ENCODE measurements at regions not wholly inside any gene's neighbourhood (a gene's known extent, or its start where the extent isn't known, plus 50 kb on each side); places are given as distances from the start of the nearest gene placed in this dataset.

DNA sequence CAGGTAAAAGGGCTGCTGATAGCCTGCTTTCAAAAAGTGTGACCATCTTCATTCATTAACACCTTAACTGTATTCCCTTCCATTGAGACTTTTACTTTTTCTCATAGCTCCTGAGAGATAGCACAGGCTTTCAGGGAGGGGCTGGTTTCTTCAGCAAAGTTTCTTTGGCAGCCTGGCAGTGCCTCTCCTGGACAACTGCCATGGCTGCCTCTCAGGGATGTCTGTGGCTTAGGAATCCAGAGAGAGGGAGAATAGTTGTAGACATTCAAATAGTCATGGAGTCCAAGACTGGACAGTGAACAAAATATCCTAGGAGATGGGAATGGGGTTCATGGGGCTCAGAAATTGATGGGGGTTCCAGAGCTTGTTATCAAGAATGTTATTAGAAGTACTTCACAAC, 81.1 kb downstream of the FAM47B start:
- H3K27ac ChIP-seq, result no peak overlapping the region
- H3K4me3 ChIP-seq, result no peak overlapping the region
- TF ChIP-seq POLR2A (IDR thresholded peaks at IDR 0.05), result no peak
- TF ChIP-seq, protein P1, sequence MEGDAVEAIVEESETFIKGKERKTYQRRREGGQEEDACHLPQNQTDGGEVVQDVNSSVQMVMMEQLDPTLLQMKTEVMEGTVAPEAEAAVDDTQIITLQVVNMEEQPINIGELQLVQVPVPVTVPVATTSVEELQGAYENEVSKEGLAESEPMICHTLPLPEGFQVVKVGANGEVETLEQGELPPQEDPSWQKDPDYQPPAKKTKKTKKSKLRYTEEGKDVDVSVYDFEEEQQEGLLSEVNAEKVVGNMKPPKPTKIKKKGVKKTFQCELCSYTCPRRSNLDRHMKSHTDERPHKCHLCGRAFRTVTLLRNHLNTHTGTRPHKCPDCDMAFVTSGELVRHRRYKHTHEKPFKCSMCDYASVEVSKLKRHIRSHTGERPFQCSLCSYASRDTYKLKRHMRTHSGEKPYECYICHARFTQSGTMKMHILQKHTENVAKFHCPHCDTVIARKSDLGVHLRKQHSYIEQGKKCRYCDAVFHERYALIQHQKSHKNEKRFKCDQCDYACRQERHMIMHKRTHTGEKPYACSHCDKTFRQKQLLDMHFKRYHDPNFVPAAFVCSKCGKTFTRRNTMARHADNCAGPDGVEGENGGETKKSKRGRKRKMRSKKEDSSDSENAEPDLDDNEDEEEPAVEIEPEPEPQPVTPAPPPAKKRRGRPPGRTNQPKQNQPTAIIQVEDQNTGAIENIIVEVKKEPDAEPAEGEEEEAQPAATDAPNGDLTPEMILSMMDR (IDR thresholded peaks at IDR 0.05), result no peak
- H3K36me3 ChIP-seq (ENCODE audit: low read depth, missing control alignments), result no peaks in the 10 kb centered on the region
- no peaks in the 10 kb centered on the region for H3K4me1 ChIP-seq
- intact Hi-C loops (cut with DNase I; ENCODE audit: low total_unique reads), result no loop called here
- no peaks in the 10 kb centered on the region for H3K9me3 ChIP-seq
- peak; percentile 13 for DNase-seq
- no peaks in the 10 kb centered on the region for H3K27me3 ChIP-seq

DNA sequence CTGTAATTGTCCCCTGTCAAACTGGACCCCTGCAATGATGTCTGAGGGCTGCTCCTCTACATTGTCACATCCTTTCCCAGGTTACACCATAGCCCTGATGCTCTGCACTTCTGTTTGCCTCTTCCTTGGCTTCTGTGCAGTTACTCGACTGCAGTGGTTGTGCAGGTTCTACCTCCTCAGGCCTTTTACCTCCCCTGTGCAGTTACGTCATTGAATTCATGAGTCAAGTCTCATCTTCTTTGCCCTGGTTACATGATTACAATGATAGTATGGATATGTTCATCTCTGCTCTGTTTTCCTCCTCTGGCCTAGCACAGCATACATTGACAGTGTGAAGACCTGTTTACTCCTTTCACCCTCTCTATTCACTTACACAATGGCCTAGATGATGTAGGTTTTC, 83.2 kb downstream of the FAM47B start:
- no peak overlapping the region for H3K27ac ChIP-seq
- no peaks in the 10 kb centered on the region for H3K4me1 ChIP-seq
- intact Hi-C loops (cut with DNase I; ENCODE audit: low total_unique reads), result no loop called here
- DNase-seq, result no peak
- H3K4me3 ChIP-seq, result no peak overlapping the region
- H3K9me3 ChIP-seq, result no peaks in the 10 kb centered on the region
- no peaks in the 10 kb centered on the region for H3K27me3 ChIP-seq
- no peaks in the 10 kb centered on the region for H3K36me3 ChIP-seq (ENCODE audit: low read depth, missing control alignments)
- TF ChIP-seq, protein P1 (IDR thresholded peaks at IDR 0.05), result no peak
- no peak for TF ChIP-seq POLR2A (IDR thresholded peaks at IDR 0.05)
- WGBS, 2 donors, result 83 to 95% methylated on average over 2 of the region's 2 CpGs

DNA sequence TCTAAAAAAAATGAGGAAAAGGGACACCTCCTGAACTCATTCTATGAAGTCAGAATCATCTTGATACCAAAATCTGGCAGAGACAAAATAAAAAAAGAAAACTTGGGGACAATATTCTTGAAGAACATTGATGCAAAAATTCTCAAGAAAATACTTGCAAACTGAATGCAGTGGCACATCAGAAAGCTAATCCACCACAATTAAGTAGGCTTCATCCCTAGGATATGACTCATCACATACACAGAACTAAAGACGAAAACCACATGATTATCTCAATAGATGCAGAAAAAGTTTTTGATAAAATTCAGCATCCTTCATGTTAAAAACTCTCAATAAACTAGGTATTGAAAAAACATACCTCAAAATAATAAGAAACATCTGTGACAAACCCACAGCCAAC, 98.3 kb downstream of the FAM47B start:
- no peak for TF ChIP-seq POLR2A (IDR thresholded peaks at IDR 0.05)
- TF ChIP-seq, protein P1 (IDR thresholded peaks at IDR 0.05), result no peak
- DNase-seq, result no peak
- H3K9me3 ChIP-seq, result no peaks in the 10 kb centered on the region
- no peak overlapping the region for H3K4me3 ChIP-seq
- intact Hi-C loops (cut with DNase I; ENCODE audit: low total_unique reads), result no loop called here
- 43 to 93% methylated on average over 1 of the region's 1 CpG for WGBS, 2 donors
- no peaks in the 10 kb centered on the region for H3K4me1 ChIP-seq
- H3K27me3 ChIP-seq, result no peaks in the 10 kb centered on the region
- H3K27ac ChIP-seq, result no peak overlapping the region
- H3K36me3 ChIP-seq (ENCODE audit: low read depth, missing control alignments), result no peaks in the 10 kb centered on the region

DNA sequence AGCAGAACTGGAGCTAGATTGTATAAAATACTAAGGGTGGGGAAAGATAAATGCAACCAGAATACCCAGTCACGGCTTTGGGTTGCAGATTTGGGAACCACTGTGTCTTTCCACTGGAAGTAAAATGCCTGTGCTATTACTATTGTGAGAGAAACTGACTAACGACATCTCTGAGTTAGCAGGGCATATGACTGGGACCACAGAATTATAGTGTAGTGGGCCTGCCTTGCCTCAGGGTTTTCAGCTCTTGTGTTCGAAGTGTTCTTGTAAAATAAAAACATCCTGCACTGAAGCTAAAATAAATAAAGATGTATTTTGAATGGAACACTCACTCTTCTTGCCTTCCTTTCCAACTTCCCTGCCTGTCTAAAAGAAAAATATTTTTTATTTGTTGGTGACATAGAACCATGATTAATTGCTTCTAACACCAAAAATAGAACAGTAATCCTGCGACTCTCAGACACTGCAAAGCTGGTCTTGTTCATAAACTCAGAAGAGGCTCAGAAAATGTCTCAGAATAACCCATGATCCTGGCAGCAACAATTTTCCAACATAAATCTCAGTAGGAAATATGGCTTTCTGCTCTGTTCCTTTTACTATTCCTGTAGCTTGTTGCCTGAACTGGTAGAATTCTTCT, 104.2 kb downstream of the FAM47B start:
- no peak overlapping the region for H3K4me3 ChIP-seq
- no peaks in the 10 kb centered on the region for H3K4me1 ChIP-seq
- no peaks in the 10 kb centered on the region for H3K36me3 ChIP-seq (ENCODE audit: low read depth, missing control alignments)
- 47 to 56% methylated on average over 4 of the region's 4 CpGs for WGBS, 2 donors
- intact Hi-C loops (cut with DNase I; ENCODE audit: low total_unique reads), result no loop called here
- H3K9me3 ChIP-seq, result no peaks in the 10 kb centered on the region
- no peak overlapping the region for H3K27ac ChIP-seq
- H3K27me3 ChIP-seq, result no peaks in the 10 kb centered on the region
- DNase-seq, result no peak
- TF ChIP-seq, protein P1 (IDR thresholded peaks at IDR 0.05), result no peak
- no peak for TF ChIP-seq POLR2A (IDR thresholded peaks at IDR 0.05)

DNA sequence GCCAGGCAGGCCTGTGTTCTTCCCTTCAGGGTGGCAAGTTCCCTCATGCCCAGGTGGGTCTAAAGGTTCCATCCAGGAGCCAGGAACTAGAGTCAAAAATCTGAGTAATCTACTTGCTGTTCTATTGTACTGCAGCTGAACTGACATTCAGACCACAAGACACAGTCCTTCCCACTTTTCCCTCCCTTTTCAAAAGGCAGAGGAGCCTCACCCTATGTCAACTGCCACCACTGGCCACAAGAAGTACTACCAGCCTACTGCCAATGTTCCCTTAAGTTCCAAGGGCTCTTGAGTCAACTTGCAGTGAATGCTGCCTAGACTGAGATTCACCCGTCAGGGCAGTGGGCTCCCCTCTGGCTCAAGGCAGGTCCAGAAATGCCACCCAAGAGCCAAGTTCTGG, 133.5 kb downstream of the FAM47B start:
- TF ChIP-seq, protein P1 (IDR thresholded peaks at IDR 0.05), result no peak
- no peak for TF ChIP-seq POLR2A (IDR thresholded peaks at IDR 0.05)
- Histone ChIP-seq H3K36me3 (ENCODE audit: low read depth, missing control alignments) (no peaks in the 10 kb centered on the region), H3K9me3 (no peaks in the 10 kb centered on the region), H3K4me1 (no peaks in the 10 kb centered on the region), H3K27ac (no peak overlapping the region), H3K27me3 (no peaks in the 10 kb centered on the region), H3K4me3 (no peak overlapping the region)
- intact Hi-C loops (cut with DNase I; ENCODE audit: low total_unique reads), result no loop called here
- DNase-seq, result no peak
- WGBS, 2 donors, result no CpG with 5 or more reads among the region's 1 CpG
